ENCODE measurements at regions not wholly inside any gene's neighbourhood (a gene's known extent, or its start where the extent isn't known, plus 50 kb on each side); places are given as distances from the start of the nearest gene placed in this dataset.

GRCh38 chr2:208937521-208937920, 486.3 kb upstream of the MAP2 start:
- Histone ChIP-seq H3K79me1 (ENCODE audit: low read depth, low read length) (no peaks in the 10 kb centered on the region), H2BK12ac (ENCODE audit: low read depth, low read length) (no peak overlapping the region), H3K4me2 (ENCODE audit: insufficient read depth in 1 of 2, low read depth in 2 of 2, low read length in 2 of 2) (no peak overlapping the region), H2BK120ac (replicated peaks; ENCODE audit: low read depth, low read length) (no peak overlapping the region), H2BK15ac (ENCODE audit: low read length) (no peak overlapping the region), H2AK5ac (ENCODE audit: low read depth, low read length) (no peak overlapping the region), H3K18ac (ENCODE audit: extremely low read depth, low read length) (no peak overlapping the region), H3K56ac (replicated peaks; ENCODE audit: insufficient read length, low read depth, low read length) (no peak overlapping the region), H3K9ac (replicated peaks in 1 of 4; ENCODE audit: extremely low read depth in 1 of 4, low read depth in 3 of 4, low read length in 3 of 4) (no peak overlapping the region), H3K4me1 (replicated peaks in 1 of 4; ENCODE audit: control insufficient read depth in 3 of 4, insufficient read depth in 4 of 4, low read length in 3 of 4) (no peaks in the 10 kb centered on the region), H3K23ac (ENCODE audit: insufficient read length) (no peak overlapping the region), H3K4me3 (ENCODE audit: extremely low read depth in 1 of 4, insufficient read depth in 2 of 4, low read depth in 3 of 4, low read length in 4 of 4) (no peak overlapping the region), H3K14ac (ENCODE audit: insufficient read length) (no peak overlapping the region), H4K20me1 (replicated peaks in 1 of 2; ENCODE audit: control insufficient read depth in 1 of 2, insufficient read depth in 2 of 2, low read length in 2 of 2) (no peaks in the 10 kb centered on the region), H3K9me3 (ENCODE audit: insufficient read depth in 2 of 2, low read depth in 1 of 2, low read length in 1 of 2) (no peaks in the 10 kb centered on the region), H2BK20ac (ENCODE audit: low read length) (no peak overlapping the region), H2AFZ (ENCODE audit: low read length) (no peak overlapping the region), H3K79me2 (ENCODE audit: control insufficient read depth in 1 of 2, insufficient read depth in 2 of 2, low read length in 2 of 2) (no peaks in the 10 kb centered on the region), H4K91ac (replicated peaks; ENCODE audit: insufficient read length, low read length) (no peak overlapping the region), H3K4ac (replicated peaks; ENCODE audit: insufficient read length, low read depth, low read length) (no peak overlapping the region), H3K36me3 (ENCODE audit: control insufficient read depth in 2 of 4, insufficient read depth in 4 of 4, low read length in 3 of 4) (no peaks in the 10 kb centered on the region), H3K27ac (ENCODE audit: low read depth, low read length) (no peak overlapping the region), H3K23me2 (ENCODE audit: low read depth, low read length) (no peaks in the 10 kb centered on the region), H4K5ac (ENCODE audit: insufficient read length, low read depth, low read length) (no peak overlapping the region), H4K8ac (ENCODE audit: extremely low read depth, insufficient read depth, low read length) (no peak overlapping the region), H2BK5ac (ENCODE audit: low read depth, low read length) (no peak overlapping the region), H3K27me3 (replicated peaks in 1 of 4; ENCODE audit: control insufficient read depth in 3 of 4, extremely low read depth in 1 of 4, insufficient read depth in 3 of 4, low read length in 3 of 4) (peaks cover 0 to 1% (median 0%) of the 10 kb centered on the region in 4 experiments; a peak in 1 of 7 replicates)
- 94% methylated on average over 1 of the region's 1 CpG; no CpG with 5 or more reads in 1 of the 2 experiments for WGBS, 2 experiments (ENCODE audit: extremely low coverage in 1 of 2, insufficient coverage in 1 of 2, insufficient read length in 1 of 2, insufficient replicate concordance in 2 of 2, low coverage in 1 of 2, low lambda C conversion rate in 2 of 2, missing lambda C conversion rate in 1 of 2)
- ChIA-PET CTCF (ENCODE audit: partially characterized antibody) (no interaction called here), POLR2A (ENCODE audit: partially characterized antibody) (no interaction called here)
- FAIRE-seq (no peak), DNase-seq (ENCODE audit: low read depth in 1 of 2, low spot score in 2 of 2) (no peak)
- TF ChIP-seq PHF8 (conservative IDR thresholded peaks at IDR 0.05; ENCODE audit: low read depth, low read length) (no peak), EP300 (IDR thresholded peaks at IDR 0.05; ENCODE audit: borderline replicate concordance in 1 of 2, low read depth in 2 of 2, low read length in 2 of 2) (no peak), NANOG (IDR thresholded peaks at IDR 0.05; ENCODE audit: insufficient read depth, low read depth, low read length, poor library complexity, severe bottlenecking) (no peak), POU5F1 (IDR thresholded peaks at IDR 0.05; ENCODE audit: low read depth, low read length) (no peak), E2F6 (IDR thresholded peaks at IDR 0.05) (no peak), YY1 (IDR thresholded peaks at IDR 0.05; ENCODE audit: low read depth, low read length) (no peak), RAD21 (IDR thresholded peaks at IDR 0.05 in 1 of 2, conservative IDR thresholded peaks at IDR 0.05 in 1 of 2; ENCODE audit: low read depth in 2 of 2, low read length in 2 of 2) (no peak), TBP (IDR thresholded peaks at IDR 0.05; ENCODE audit: low read depth, low read length) (no peak), JUN (IDR thresholded peaks at IDR 0.05; ENCODE audit: low read depth, low read length) (no peak), CHD1 (IDR thresholded peaks at IDR 0.05; ENCODE audit: low read depth, low read length) (no peak), KDM4A (IDR thresholded peaks at IDR 0.05; ENCODE audit: low read depth, low read length, severe bottlenecking) (no peak)
- TF ChIP-seq, protein P1, sequence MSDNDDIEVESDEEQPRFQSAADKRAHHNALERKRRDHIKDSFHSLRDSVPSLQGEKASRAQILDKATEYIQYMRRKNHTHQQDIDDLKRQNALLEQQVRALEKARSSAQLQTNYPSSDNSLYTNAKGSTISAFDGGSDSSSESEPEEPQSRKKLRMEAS (IDR thresholded peaks at IDR 0.05): no peak
- TF ChIP-seq, protein P2, sequence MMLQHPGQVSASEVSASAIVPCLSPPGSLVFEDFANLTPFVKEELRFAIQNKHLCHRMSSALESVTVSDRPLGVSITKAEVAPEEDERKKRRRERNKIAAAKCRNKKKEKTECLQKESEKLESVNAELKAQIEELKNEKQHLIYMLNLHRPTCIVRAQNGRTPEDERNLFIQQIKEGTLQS (IDR thresholded peaks at IDR 0.05; ENCODE audit: insufficient read depth, low read depth, low read length): no peak
